ENCODE measurements at regions not wholly inside any gene's neighbourhood (a gene's known extent, or its start where the extent isn't known, plus 50 kb on each side); places are given as distances from the start of the nearest gene placed in this dataset.

GRCh38 chr3:26089249-26089648 is 299.4 kb downstream of the OXSM start:
- TF ChIP-seq, protein P1, sequence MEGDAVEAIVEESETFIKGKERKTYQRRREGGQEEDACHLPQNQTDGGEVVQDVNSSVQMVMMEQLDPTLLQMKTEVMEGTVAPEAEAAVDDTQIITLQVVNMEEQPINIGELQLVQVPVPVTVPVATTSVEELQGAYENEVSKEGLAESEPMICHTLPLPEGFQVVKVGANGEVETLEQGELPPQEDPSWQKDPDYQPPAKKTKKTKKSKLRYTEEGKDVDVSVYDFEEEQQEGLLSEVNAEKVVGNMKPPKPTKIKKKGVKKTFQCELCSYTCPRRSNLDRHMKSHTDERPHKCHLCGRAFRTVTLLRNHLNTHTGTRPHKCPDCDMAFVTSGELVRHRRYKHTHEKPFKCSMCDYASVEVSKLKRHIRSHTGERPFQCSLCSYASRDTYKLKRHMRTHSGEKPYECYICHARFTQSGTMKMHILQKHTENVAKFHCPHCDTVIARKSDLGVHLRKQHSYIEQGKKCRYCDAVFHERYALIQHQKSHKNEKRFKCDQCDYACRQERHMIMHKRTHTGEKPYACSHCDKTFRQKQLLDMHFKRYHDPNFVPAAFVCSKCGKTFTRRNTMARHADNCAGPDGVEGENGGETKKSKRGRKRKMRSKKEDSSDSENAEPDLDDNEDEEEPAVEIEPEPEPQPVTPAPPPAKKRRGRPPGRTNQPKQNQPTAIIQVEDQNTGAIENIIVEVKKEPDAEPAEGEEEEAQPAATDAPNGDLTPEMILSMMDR (optimal IDR thresholded peaks at IDR 0.05 in 1 of 3, IDR thresholded peaks at IDR 0.05 in 1 of 3, conservative IDR thresholded peaks at IDR 0.05 in 1 of 3; ENCODE audit: extremely low read depth in 1 of 3, insufficient read depth in 2 of 3, low read length in 3 of 3) = no peak
- TF ChIP-seq EZH2 (IDR thresholded peaks at IDR 0.05; ENCODE audit: low read length) = no peak

Data from keratinocyte (primary cell).